NB4 (cell line): ENCODE measurements at regions not wholly inside any gene's neighbourhood (a gene's known extent, or its start where the extent isn't known, plus 50 kb on each side); places are given as distances from the start of the nearest gene placed in this dataset.

Experiments used
- CTCF ChIP-seq: IDR thresholded peaks from one replicate; pipeline ENCODE4 v1.5.1; 2012; ENCODE audit warnings: low read depth, low read length
- MYC ChIP-seq: IDR thresholded peaks from 2 replicates; pipeline ENCODE4 v1.6.1; 2011; ENCODE audit warnings: low read depth, low read length
- POLR2A ChIP-seq: IDR thresholded peaks from 2 replicates; pipeline ENCODE4 v1.6.1; 2011; ENCODE audit warnings: mild to moderate bottlenecking; ENCODE audit not compliant: insufficient read length; ENCODE audit errors: extremely low read depth

- TF ChIP-seq CTCF (no peak), MYC (no peak), POLR2A (no peak)
Measured at GRCh38 chr4:97153042-97153441, 990.2 kb downstream of the STPG2 start.
